ENCODE measurements at regions not wholly inside any gene's neighbourhood (a gene's known extent, or its start where the extent isn't known, plus 50 kb on each side); places are given as distances from the start of the nearest gene placed in this dataset.

GRCh38 chr4:8704632-8705031, 112.1 kb downstream of the CPZ start:
- no peak for TF ChIP-seq CTCF (IDR thresholded peaks at IDR 0.05; ENCODE audit: low read depth, low read length)
- H3K4me3 ChIP-seq (ENCODE audit: low read depth, low read length) = no peak overlapping the region

- TF ChIP-seq CTCF (IDR thresholded peaks at IDR 0.05; ENCODE audit: low read depth, low read length) = no peak
- no peak overlapping the region for H3K4me3 ChIP-seq (ENCODE audit: low read depth, low read length)
Observed at GRCh38 chr4:8703857-8704495, 111.4 kb downstream of the CPZ start.

GRCh38 chr4:8703401-8703696, 110.8 kb downstream of the CPZ start:
- no peak for TF ChIP-seq CTCF (IDR thresholded peaks at IDR 0.05; ENCODE audit: low read depth, low read length)
- H3K4me3 ChIP-seq (ENCODE audit: low read depth, low read length) = no peak overlapping the region

GRCh38 chr4:8702516-8703400, 110.2 kb downstream of the CPZ start:
- no peak for TF ChIP-seq CTCF (IDR thresholded peaks at IDR 0.05; ENCODE audit: low read depth, low read length)

GRCh38 chr4:8702020-8702495, 109.5 kb downstream of the CPZ start:
- no peak overlapping the region for H3K4me3 ChIP-seq (ENCODE audit: low read depth, low read length)
- TF ChIP-seq CTCF (IDR thresholded peaks at IDR 0.05; ENCODE audit: low read depth, low read length) = no peak

More at GRCh38 chr4:8702516-8703400, 110.2 kb downstream of the CPZ start:
- H3K4me3 ChIP-seq (ENCODE audit: low read depth, low read length) = no peak overlapping the region

- no peak overlapping the region for H3K4me3 ChIP-seq (ENCODE audit: low read depth, low read length)
- no peak for TF ChIP-seq CTCF (IDR thresholded peaks at IDR 0.05; ENCODE audit: low read depth, low read length)
Observed at GRCh38 chr4:8701126-8702019, 108.8 kb downstream of the CPZ start.

Data from WI38 (cell line).